ENCODE measurements at regions not wholly inside any gene's neighbourhood (a gene's known extent, or its start where the extent isn't known, plus 50 kb on each side); places are given as distances from the start of the nearest gene placed in this dataset.

GRCh38 chr3:160127308-160127707 lies 97.9 kb upstream of the C3orf80 start:
- WGBS, 2 donors: 74 to 85% methylated on average over 3 of the region's 3 CpGs
- Histone ChIP-seq H3K4me1 (peaks cover 0 to 20% (median 2%) of the 10 kb centered on the region in 4 donors), H3K9me3 (no peaks in the 10 kb centered on the region), H3K27me3 (no peaks in the 10 kb centered on the region), H3K4me3 (no peak overlapping the region), H3K27ac (no peak overlapping the region), H3K36me3 (no peaks in the 10 kb centered on the region)
- TF ChIP-seq POLR2A (IDR thresholded peaks at IDR 0.05) (no peak), CTCF (IDR thresholded peaks at IDR 0.05) (no peak), EP300 (IDR thresholded peaks at IDR 0.05) (no peak), POLR2AphosphoS5 (IDR thresholded peaks at IDR 0.05) (no peak)
- DNase-seq: no peak
- ATAC-seq (ENCODE audit: low FRiP score in 2 of 2): no peak

- Histone ChIP-seq H3K36me3 (no peaks in the 10 kb centered on the region), H3K4me1 (peaks cover 0 to 20% (median 2%) of the 10 kb centered on the region in 4 donors), H3K4me3 (no peak overlapping the region), H3K27me3 (no peaks in the 10 kb centered on the region), H3K9me3 (no peaks in the 10 kb centered on the region), H3K27ac (no peak overlapping the region)
- ATAC-seq (ENCODE audit: low FRiP score in 2 of 2) (no peak), DNase-seq (no peak)
- TF ChIP-seq EP300 (IDR thresholded peaks at IDR 0.05) (no peak), CTCF (IDR thresholded peaks at IDR 0.05) (no peak), POLR2A (IDR thresholded peaks at IDR 0.05) (no peak)
Observed at GRCh38 chr3:160128056-160128455, 97.2 kb upstream of the C3orf80 start.

- Histone ChIP-seq H3K4me1 (peaks cover 0 to 22% (median 4%) of the 10 kb centered on the region in 4 donors), H3K4me3 (no peak overlapping the region), H3K9me3 (no peaks in the 10 kb centered on the region), H3K27me3 (no peaks in the 10 kb centered on the region), H3K36me3 (no peaks in the 10 kb centered on the region), H3K27ac (no peak overlapping the region)
- TF ChIP-seq EP300 (IDR thresholded peaks at IDR 0.05): no peak
- no peak for TF ChIP-seq POLR2A (IDR thresholded peaks at IDR 0.05)
- TF ChIP-seq CTCF (IDR thresholded peaks at IDR 0.05): no peak
- peak in 1 of 2 donors; percentile 16 for TF ChIP-seq POLR2AphosphoS5 (IDR thresholded peaks at IDR 0.05)
- WGBS, 2 donors: 28 to 29% methylated on average over 4 of the region's 4 CpGs
- ATAC-seq (ENCODE audit: low FRiP score in 2 of 2): peak; percentile 19 to 89
- DNase-seq: no peak
Observed at GRCh38 chr3:160129459-160130061, 95.7 kb upstream of the C3orf80 start.

GRCh38 chr3:160130071-160130470 lies 95.2 kb upstream of the C3orf80 start:
- no peaks in the 10 kb centered on the region for H3K36me3 ChIP-seq
- no peak overlapping the region for H3K27ac ChIP-seq
- no peaks in the 10 kb centered on the region for H3K27me3 ChIP-seq
- DNase-seq (no peak), ATAC-seq (ENCODE audit: low FRiP score in 2 of 2) (no peak)
- no peak overlapping the region for H3K4me3 ChIP-seq
- TF ChIP-seq POLR2A (IDR thresholded peaks at IDR 0.05): no peak
- no peak for TF ChIP-seq EP300 (IDR thresholded peaks at IDR 0.05)
- no peak for TF ChIP-seq CTCF (IDR thresholded peaks at IDR 0.05)
- TF ChIP-seq POLR2AphosphoS5 (IDR thresholded peaks at IDR 0.05): no peak
- H3K9me3 ChIP-seq: no peaks in the 10 kb centered on the region
- WGBS, 2 donors: 78% methylated on average over 3 of the region's 3 CpGs; no CpG with 5 or more reads in 1 of the 2 donors
- H3K4me1 ChIP-seq: peaks cover under 1 to 26% (median 6%) of the 10 kb centered on the region in 4 donors

GRCh38 chr3:160130950-160131349 lies 94.3 kb upstream of the C3orf80 start:
- DNase-seq: peak in 1 of 2 donors; percentile 55
- Histone ChIP-seq H3K27ac (no peak overlapping the region), H3K9me3 (no peaks in the 10 kb centered on the region), H3K36me3 (no peaks in the 10 kb centered on the region), H3K4me3 (no peak overlapping the region), H3K4me1 (peaks cover 3 to 34% (median 11%) of the 10 kb centered on the region in 4 donors), H3K27me3 (no peaks in the 10 kb centered on the region)
- peak; percentile 63 to 70 for ATAC-seq (ENCODE audit: low FRiP score in 2 of 2)
- 41 to 60% methylated on average over 2 of the region's 2 CpGs for WGBS, 2 donors
- TF ChIP-seq POLR2AphosphoS5 (IDR thresholded peaks at IDR 0.05) (peak in 1 of 2 donors; percentile 26), POLR2A (IDR thresholded peaks at IDR 0.05) (no peak), EP300 (IDR thresholded peaks at IDR 0.05) (peak in 1 of 4 donors; percentile 66)
